NCI-H187 treated with DMSO at 0.1 percent for 48 hours (cell line): ENCODE measurements at regions not wholly inside any gene's neighbourhood (a gene's known extent, or its start where the extent isn't known, plus 50 kb on each side); places are given as distances from the start of the nearest gene placed in this dataset.

Source experiments
- DNase-seq: peaks from one replicate; lab custom pipeline; 2025; lab: John Stamatoyannopoulos, UW

GRCh38 chr11:134532131-134532920 lies 120.3 kb upstream of the B3GAT1 start:
- no peak for DNase-seq

- DNase-seq = no peak
Measured at GRCh38 chr11:134531327-134532130, 119.5 kb upstream of the B3GAT1 start.

GRCh38 chr11:134530636-134531326 lies 118.7 kb upstream of the B3GAT1 start:
- DNase-seq = no peak

GRCh38 chr11:134529212-134530096 lies 117.4 kb upstream of the B3GAT1 start:
- no peak for DNase-seq

- no peak for DNase-seq
Measured at GRCh38 chr11:134528453-134528852, 116.4 kb upstream of the B3GAT1 start.

- DNase-seq = no peak
Measured at GRCh38 chr11:134527382-134528243, 115.6 kb upstream of the B3GAT1 start.

- DNase-seq = no peak
Measured at GRCh38 chr11:134524896-134525845, 113.1 kb upstream of the B3GAT1 start.

- no peak for DNase-seq
Measured at GRCh38 chr11:134524201-134524600, 112.2 kb upstream of the B3GAT1 start.

- DNase-seq = no peak
Measured at GRCh38 chr11:134522782-134523570, 110.9 kb upstream of the B3GAT1 start.

GRCh38 chr11:134521452-134522289 lies 109.6 kb upstream of the B3GAT1 start:
- DNase-seq = no peak

GRCh38 chr11:134521001-134521400 lies 109.0 kb upstream of the B3GAT1 start:
- DNase-seq = no peak

GRCh38 chr11:134519788-134520187 lies 107.7 kb upstream of the B3GAT1 start:
- DNase-seq = no peak

GRCh38 chr11:134519390-134519750 lies 107.3 kb upstream of the B3GAT1 start:
- DNase-seq = no peak

- DNase-seq = no peak
Measured at GRCh38 chr11:134518616-134519389, 106.8 kb upstream of the B3GAT1 start.

- DNase-seq = no peak
Measured at GRCh38 chr11:134517621-134518293, 105.7 kb upstream of the B3GAT1 start.

GRCh38 chr11:134517115-134517514 lies 105.1 kb upstream of the B3GAT1 start:
- no peak for DNase-seq
